ENCODE measurements at regions not wholly inside any gene's neighbourhood (a gene's known extent, or its start where the extent isn't known, plus 50 kb on each side); places are given as distances from the start of the nearest gene placed in this dataset.
"Not testable (repeated sequence)": the region's sequence is repeated elsewhere in the genome, so short reads cannot be mapped to it uniquely, and the experiment has no call there.

GRCh38 chr17:72193391-72194106, 72.7 kb downstream of the SOX9 start:
- peaks cover 4% of the 10 kb centered on the region for H3K9me3 Mint-ChIP-seq
- no peak overlapping the region for H3K4me3 Mint-ChIP-seq
- H3K36me3 Mint-ChIP-seq (ENCODE audit: low read depth) = no peaks in the 10 kb centered on the region
- ATAC-seq (replicated peaks) = no peak
- peaks cover 7% of the 10 kb centered on the region for H3K27me3 Mint-ChIP-seq
- H3K27ac Mint-ChIP-seq = no peak overlapping the region
- H3K4me1 Mint-ChIP-seq = no peaks in the 10 kb centered on the region

DNA sequence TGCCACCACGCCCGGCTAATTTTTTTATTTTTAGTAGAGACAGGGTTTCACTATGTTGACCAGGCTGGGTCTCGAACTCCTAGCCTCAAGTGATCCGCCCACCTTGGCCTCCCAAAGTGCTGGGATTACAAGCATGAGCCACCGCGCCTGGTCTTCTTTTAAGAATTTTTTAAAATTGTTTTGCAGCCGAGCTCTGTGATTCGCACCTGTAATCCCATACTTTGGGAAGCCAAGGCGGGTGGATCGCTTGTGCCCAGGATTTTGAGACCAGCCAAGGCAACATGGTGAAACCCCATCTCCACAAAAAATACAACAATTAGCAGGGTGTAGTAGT, 73.3 kb downstream of the SOX9 start:
- not testable (repeated sequence) for ATAC-seq (replicated peaks); H3K36me3 Mint-ChIP-seq (ENCODE audit: low read depth); H3K9me3 Mint-ChIP-seq; H3K27me3 Mint-ChIP-seq; H3K4me3 Mint-ChIP-seq; H3K27ac Mint-ChIP-seq; H3K4me1 Mint-ChIP-seq

DNA sequence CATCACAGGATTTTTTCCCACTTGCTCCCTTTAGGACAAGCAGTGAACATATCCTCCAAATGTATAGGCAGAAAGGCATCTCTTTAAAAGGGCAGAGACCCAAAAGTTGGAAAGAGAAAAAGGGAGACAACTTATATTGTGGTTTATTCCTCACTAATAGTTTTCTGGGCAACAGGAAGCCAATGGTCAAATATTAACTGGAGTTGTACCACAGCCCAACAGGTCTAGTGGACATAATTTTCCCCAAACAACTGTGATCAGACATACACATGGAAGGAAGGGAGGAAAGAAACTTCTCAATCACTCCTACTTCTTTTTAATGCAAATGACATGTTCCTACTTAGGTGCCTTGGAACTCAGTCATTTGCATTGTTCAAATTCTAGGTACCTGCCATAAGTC, 78.4 kb downstream of the SOX9 start:
- Mint-ChIP-seq H3K36me3 (ENCODE audit: low read depth) (no peaks in the 10 kb centered on the region), H3K9me3 (peaks cover 9% of the 10 kb centered on the region), H3K4me1 (no peaks in the 10 kb centered on the region), H3K4me3 (no peak overlapping the region), H3K27ac (no peak overlapping the region), H3K27me3 (peaks cover 13% of the 10 kb centered on the region)
- ATAC-seq (replicated peaks) = no peak

DNA sequence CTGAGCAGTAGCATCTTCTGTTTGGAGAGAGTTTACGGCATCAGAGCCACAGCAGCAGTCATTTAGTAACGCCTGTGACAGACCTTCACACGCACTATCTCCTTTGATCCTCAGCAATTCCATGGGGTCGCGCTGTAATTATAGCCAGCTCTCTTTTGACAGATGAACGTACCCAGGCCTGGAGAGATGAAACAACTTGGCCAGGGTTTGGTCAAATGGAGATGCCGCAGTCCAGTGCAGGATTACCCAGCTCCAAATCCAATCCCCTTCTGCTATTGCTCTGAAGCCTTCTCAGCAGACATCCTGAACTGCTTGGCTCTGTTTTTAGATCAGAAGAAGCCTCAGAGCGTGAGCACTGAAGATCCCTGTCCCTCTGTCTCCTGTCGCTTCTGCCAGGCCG, 83.9 kb downstream of the SOX9 start:
- H3K4me1 Mint-ChIP-seq = no peaks in the 10 kb centered on the region
- no peaks in the 10 kb centered on the region for H3K36me3 Mint-ChIP-seq (ENCODE audit: low read depth)
- no peak for ATAC-seq (replicated peaks)
- no peak overlapping the region for H3K27ac Mint-ChIP-seq
- H3K4me3 Mint-ChIP-seq = no peak overlapping the region
- H3K9me3 Mint-ChIP-seq = peaks cover 5% of the 10 kb centered on the region
- peaks cover 13% of the 10 kb centered on the region for H3K27me3 Mint-ChIP-seq

DNA sequence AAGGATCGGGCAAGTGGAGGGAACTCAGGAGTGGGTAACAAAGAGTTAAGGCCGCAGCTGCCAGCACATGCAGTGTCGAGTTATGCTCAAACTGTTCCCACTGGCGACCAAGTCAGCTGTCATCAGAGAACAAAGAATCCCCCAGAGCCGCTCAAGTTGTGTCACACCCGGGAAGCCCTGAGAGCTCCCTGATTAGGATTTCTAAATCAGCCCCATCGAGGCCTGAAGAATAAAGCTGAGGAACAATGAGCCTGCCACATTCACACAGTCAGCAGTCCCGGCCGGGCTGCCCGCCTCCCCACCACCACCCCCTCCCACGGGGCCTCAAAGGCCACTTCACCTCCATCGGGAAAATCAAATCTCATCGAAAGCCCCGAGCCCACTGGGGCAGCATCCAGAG, 84.5 kb downstream of the SOX9 start:
- H3K4me1 Mint-ChIP-seq = no peaks in the 10 kb centered on the region
- H3K9me3 Mint-ChIP-seq = peaks cover 5% of the 10 kb centered on the region
- peaks cover 13% of the 10 kb centered on the region for H3K27me3 Mint-ChIP-seq
- no peaks in the 10 kb centered on the region for H3K36me3 Mint-ChIP-seq (ENCODE audit: low read depth)
- no peak overlapping the region for H3K4me3 Mint-ChIP-seq
- no peak overlapping the region for H3K27ac Mint-ChIP-seq
- no peak for ATAC-seq (replicated peaks)

DNA sequence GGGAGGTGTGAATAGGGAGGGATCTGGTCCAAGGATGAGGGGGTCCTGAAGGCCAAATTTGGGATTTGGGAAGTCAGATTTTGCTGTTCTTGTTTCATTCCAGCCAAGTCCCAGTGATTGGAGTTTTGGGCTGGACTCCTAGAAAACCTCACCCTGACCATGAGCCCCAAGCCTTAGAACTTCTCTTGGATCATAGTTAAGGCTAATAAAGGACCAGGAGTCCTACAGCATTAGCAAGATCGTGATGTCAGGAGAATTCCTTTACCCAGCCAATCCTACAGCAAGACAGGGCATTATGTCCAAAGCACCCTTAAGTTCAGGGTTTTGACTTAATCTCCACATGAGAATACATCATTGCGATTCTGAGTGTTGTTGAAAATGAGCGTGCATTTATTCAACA, 85.0 kb downstream of the SOX9 start:
- Mint-ChIP-seq H3K9me3 (peaks cover 5% of the 10 kb centered on the region), H3K27ac (no peak overlapping the region)
- ATAC-seq (replicated peaks) = no peak

GRCh38 chr17:72206376-72206775, 85.6 kb downstream of the SOX9 start:
- Mint-ChIP-seq H3K36me3 (ENCODE audit: low read depth) (no peaks in the 10 kb centered on the region), H3K27me3 (peaks cover 13% of the 10 kb centered on the region), H3K27ac (no peak overlapping the region), H3K9me3 (peaks cover 5% of the 10 kb centered on the region), H3K4me3 (no peak overlapping the region), H3K4me1 (no peaks in the 10 kb centered on the region)
- ATAC-seq (replicated peaks) = no peak

More for the DNA sequence above, 85.0 kb downstream of the SOX9 start:
- H3K4me1 Mint-ChIP-seq = no peaks in the 10 kb centered on the region
- H3K36me3 Mint-ChIP-seq (ENCODE audit: low read depth) = no peaks in the 10 kb centered on the region
- no peak overlapping the region for H3K4me3 Mint-ChIP-seq
- peaks cover 13% of the 10 kb centered on the region for H3K27me3 Mint-ChIP-seq

GRCh38 chr17:72208832-72209231, 88.0 kb downstream of the SOX9 start:
- no peaks in the 10 kb centered on the region for H3K36me3 Mint-ChIP-seq (ENCODE audit: low read depth)
- no peak for ATAC-seq (replicated peaks)

DNA sequence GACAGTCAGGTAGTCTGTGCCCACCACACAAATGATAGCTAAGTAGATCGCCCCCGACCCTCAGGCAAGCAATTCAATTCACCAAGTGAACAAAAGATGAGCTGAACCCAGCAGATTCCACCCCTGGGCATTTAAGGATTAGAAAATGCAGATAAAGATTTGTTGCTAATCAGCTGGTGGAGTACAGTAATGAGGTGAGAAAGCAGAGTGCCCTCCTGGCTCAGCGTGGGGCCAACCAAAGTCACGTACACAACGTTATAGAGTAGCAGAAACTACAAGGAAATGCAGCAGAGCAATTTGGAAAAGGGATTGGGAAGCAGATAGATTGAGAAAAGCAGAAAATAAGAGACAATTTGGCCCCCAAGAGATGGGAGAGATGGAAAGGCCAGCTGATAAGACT, 91.2 kb downstream of the SOX9 start:
- Mint-ChIP-seq H3K36me3 (ENCODE audit: low read depth) (no peaks in the 10 kb centered on the region), H3K27ac (no peak overlapping the region), H3K9me3 (peaks cover 5% of the 10 kb centered on the region), H3K4me3 (no peak overlapping the region), H3K27me3 (peaks cover 3% of the 10 kb centered on the region), H3K4me1 (no peaks in the 10 kb centered on the region)
- no peak for ATAC-seq (replicated peaks)

More at GRCh38 chr17:72208832-72209231, 88.0 kb downstream of the SOX9 start:
- Mint-ChIP-seq H3K9me3 (peaks cover 5% of the 10 kb centered on the region), H3K4me1 (no peaks in the 10 kb centered on the region), H3K27me3 (peaks cover 10% of the 10 kb centered on the region), H3K4me3 (no peak overlapping the region), H3K27ac (no peak overlapping the region)

GRCh38 chr17:72215490-72215889, 94.7 kb downstream of the SOX9 start:
- no peak overlapping the region for H3K4me3 Mint-ChIP-seq
- H3K4me1 Mint-ChIP-seq = no peaks in the 10 kb centered on the region
- H3K27me3 Mint-ChIP-seq = peaks cover 29% of the 10 kb centered on the region
- peaks cover 5% of the 10 kb centered on the region for H3K9me3 Mint-ChIP-seq
- no peaks in the 10 kb centered on the region for H3K36me3 Mint-ChIP-seq (ENCODE audit: low read depth)
- no peak for ATAC-seq (replicated peaks)
- H3K27ac Mint-ChIP-seq = no peak overlapping the region

- no peaks in the 10 kb centered on the region for H3K36me3 Mint-ChIP-seq (ENCODE audit: low read depth)
- peaks cover 5% of the 10 kb centered on the region for H3K9me3 Mint-ChIP-seq
- no peak for ATAC-seq (replicated peaks)
- H3K27me3 Mint-ChIP-seq = peaks cover 33% of the 10 kb centered on the region
- H3K4me3 Mint-ChIP-seq = no peak overlapping the region
- H3K4me1 Mint-ChIP-seq = no peaks in the 10 kb centered on the region
- no peak overlapping the region for H3K27ac Mint-ChIP-seq
Observed at GRCh38 chr17:72215928-72216327, 95.1 kb downstream of the SOX9 start.

- Mint-ChIP-seq H3K27ac (no peak overlapping the region), H3K27me3 (peaks cover 32% of the 10 kb centered on the region), H3K9me3 (no peaks in the 10 kb centered on the region), H3K4me3 (no peak overlapping the region), H3K36me3 (ENCODE audit: low read depth) (no peaks in the 10 kb centered on the region), H3K4me1 (no peaks in the 10 kb centered on the region)
- no peak for ATAC-seq (replicated peaks)
Observed at GRCh38 chr17:72219137-72219823, 98.5 kb downstream of the SOX9 start.

- no peaks in the 10 kb centered on the region for H3K9me3 Mint-ChIP-seq
- H3K4me1 Mint-ChIP-seq = no peaks in the 10 kb centered on the region
- H3K27me3 Mint-ChIP-seq = peaks cover 32% of the 10 kb centered on the region
- no peak overlapping the region for H3K4me3 Mint-ChIP-seq
- no peak for ATAC-seq (replicated peaks)
- H3K27ac Mint-ChIP-seq = no peak overlapping the region
- no peaks in the 10 kb centered on the region for H3K36me3 Mint-ChIP-seq (ENCODE audit: low read depth)
Observed at GRCh38 chr17:72219824-72220493, 99.1 kb downstream of the SOX9 start.

DNA sequence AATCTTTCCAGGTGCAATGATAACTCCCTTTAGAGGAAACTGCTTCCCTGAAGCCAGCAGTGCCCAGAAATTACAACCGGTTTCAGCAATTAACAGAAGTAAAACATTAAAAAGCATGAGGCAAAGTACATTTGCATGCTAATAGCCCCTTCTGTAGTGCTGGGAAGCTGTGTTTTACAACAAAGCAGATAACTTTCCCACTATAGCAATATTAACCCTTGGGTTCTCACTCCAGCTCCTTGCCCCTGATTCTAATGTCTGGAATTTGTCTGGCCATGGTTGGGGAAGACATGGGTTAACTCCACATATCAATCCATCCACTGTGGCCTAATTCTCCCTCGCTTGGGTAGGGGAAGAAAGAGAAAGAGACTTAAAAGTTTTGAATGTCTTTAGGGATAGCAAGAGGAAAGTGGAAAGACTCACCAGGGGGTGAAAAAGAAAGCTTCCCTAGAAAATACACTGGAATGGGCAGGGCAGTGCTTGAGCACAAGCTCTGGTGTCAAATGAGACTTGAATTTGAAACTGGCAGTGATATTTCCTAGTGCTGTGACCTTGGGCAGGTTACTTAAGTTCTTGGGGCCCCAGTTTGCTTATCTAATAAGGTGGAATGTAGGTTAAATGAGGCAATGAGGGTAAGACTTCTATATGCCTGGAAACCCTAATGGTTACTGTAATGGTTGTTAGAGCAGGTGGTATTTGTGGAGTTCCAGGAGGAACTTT, 102.0 kb downstream of the SOX9 start:
- Mint-ChIP-seq H3K4me3 (no peak overlapping the region), H3K4me1 (no peaks in the 10 kb centered on the region), H3K36me3 (ENCODE audit: low read depth) (no peaks in the 10 kb centered on the region), H3K27me3 (peaks cover 28% of the 10 kb centered on the region), H3K9me3 (no peaks in the 10 kb centered on the region), H3K27ac (no peak overlapping the region)
- no peak for ATAC-seq (replicated peaks)

Measured in activated T-helper 17 cell treated with anti-CD3 and anti-CD28 coated beads, Interleukin-2, amount 50 U/mL, for 72 hours (primary cell).